Adrenal gland (tissue), 5 donors: ENCODE measurements at regions not wholly inside any gene's neighbourhood (a gene's known extent, or its start where the extent isn't known, plus 50 kb on each side); places are given as distances from the start of the nearest gene placed in this dataset.

Experiments used
- CTCF ChIP-seq, 6 experiments: fragments of 450-650 bp in 4 of 6; fragments of 200-600 bp in 2 of 6; sonication (generic) in 1 of 6; IDR thresholded peaks; 1 replicate in 5 of 6; 2 replicates in 1 of 6; pipeline versions ENCODE4 v1.5.1 to v1.8.0; 2016 to 2021; ENCODE audit warnings: antibody characterized with exemption in 6 of 6, mild to moderate bottlenecking in 2 of 6, moderate library complexity in 1 of 6
- POLR2A ChIP-seq, 2 donors: fragments of 450-650 bp; IDR thresholded peaks; one replicate each; pipeline ENCODE4 v1.6.1; 2017; ENCODE audit warnings: antibody characterized with exemption in 2 of 2, mild to moderate bottlenecking in 2 of 2, moderate library complexity in 1 of 2
- donor health status: DM: no; HTN: no; CAD: no.

- TF ChIP-seq CTCF (IDR thresholded peaks at IDR 0.05), result no peak
- no peak for TF ChIP-seq POLR2A (IDR thresholded peaks at IDR 0.05)
Observed at GRCh38 chr4:53923921-53924320, 140.5 kb downstream of the CHIC2 start.
